ENCODE measurements at regions not wholly inside any gene's neighbourhood (a gene's known extent, or its start where the extent isn't known, plus 50 kb on each side); places are given as distances from the start of the nearest gene placed in this dataset.

GRCh38 chr3:72134989-72135451 lies 350.1 kb upstream of the PROK2 start:
- in situ Hi-C loops (cut with MboI; ENCODE audit: low sequenced_read_pairs) = no loop called here
- peak in 1 of 2 experiments; percentile 4 for DNase-seq (ENCODE audit: low spot score in 2 of 2)

GRCh38 chr3:72133329-72134011 lies 348.5 kb upstream of the PROK2 start:
- no peaks in the 10 kb centered on the region for H3K4me1 ChIP-seq
- no peak overlapping the region for H3K4me3 ChIP-seq
- in situ Hi-C loops (cut with MboI; ENCODE audit: low sequenced_read_pairs) = no loop called here
- 0 out of 2 replicates have a peak, but pooled peaks cover 2% of the 10 kb centered on the region for H3K27me3 ChIP-seq (ENCODE audit: low read depth)
- H3K36me3 ChIP-seq (replicated peaks) = no peaks in the 10 kb centered on the region
- DNase-seq (ENCODE audit: low spot score in 2 of 2) = no peak
- no peaks in the 10 kb centered on the region for H3K9me3 ChIP-seq

More at GRCh38 chr3:72134989-72135451, 350.1 kb upstream of the PROK2 start:
- Histone ChIP-seq H3K27me3 (ENCODE audit: low read depth) (0 out of 2 replicates have a peak, but pooled peaks cover 2% of the 10 kb centered on the region), H3K36me3 (replicated peaks) (no peaks in the 10 kb centered on the region), H3K9me3 (no peaks in the 10 kb centered on the region), H3K4me1 (no peaks in the 10 kb centered on the region), H3K4me3 (no peak overlapping the region)

GRCh38 chr3:72131899-72132298 lies 347.0 kb upstream of the PROK2 start:
- in situ Hi-C loops (cut with MboI; ENCODE audit: low sequenced_read_pairs) = no loop called here

GRCh38 chr3:72130565-72130964 lies 345.6 kb upstream of the PROK2 start:
- H3K4me1 ChIP-seq = no peaks in the 10 kb centered on the region
- H3K4me3 ChIP-seq = no peak overlapping the region
- peaks cover 4% of the 10 kb centered on the region; the same call in 1 of the 2 replicates for H3K27me3 ChIP-seq (ENCODE audit: low read depth)
- no peaks in the 10 kb centered on the region for H3K9me3 ChIP-seq
- in situ Hi-C loops (cut with MboI; ENCODE audit: low sequenced_read_pairs) = no loop called here
- H3K36me3 ChIP-seq (replicated peaks) = no peaks in the 10 kb centered on the region
- DNase-seq (ENCODE audit: low spot score in 2 of 2) = no peak

More at GRCh38 chr3:72131899-72132298, 347.0 kb upstream of the PROK2 start:
- Histone ChIP-seq H3K27me3 (ENCODE audit: low read depth) (peaks cover 2% of the 10 kb centered on the region; the same call in 1 of the 2 replicates), H3K9me3 (no peaks in the 10 kb centered on the region), H3K36me3 (replicated peaks) (no peaks in the 10 kb centered on the region), H3K4me1 (no peaks in the 10 kb centered on the region), H3K4me3 (no peak overlapping the region)
- no peak for DNase-seq (ENCODE audit: low spot score in 2 of 2)

- in situ Hi-C loops (cut with MboI; ENCODE audit: low sequenced_read_pairs) = no loop called here
Measured at GRCh38 chr3:72129501-72130094, 344.6 kb upstream of the PROK2 start.

GRCh38 chr3:72128921-72129320 lies 344.0 kb upstream of the PROK2 start:
- no peaks in the 10 kb centered on the region for H3K9me3 ChIP-seq
- no peak for DNase-seq (ENCODE audit: low spot score in 2 of 2)
- H3K4me3 ChIP-seq = no peak overlapping the region
- in situ Hi-C loops (cut with MboI; ENCODE audit: low sequenced_read_pairs) = no loop called here
- H3K4me1 ChIP-seq = no peaks in the 10 kb centered on the region
- peaks cover 4% of the 10 kb centered on the region; the same call in 1 of the 2 replicates for H3K27me3 ChIP-seq (ENCODE audit: low read depth)
- H3K36me3 ChIP-seq (replicated peaks) = no peaks in the 10 kb centered on the region

More at GRCh38 chr3:72129501-72130094, 344.6 kb upstream of the PROK2 start:
- peaks cover 4% of the 10 kb centered on the region; the same call in 1 of the 2 replicates for H3K27me3 ChIP-seq (ENCODE audit: low read depth)
- no peak for DNase-seq (ENCODE audit: low spot score in 2 of 2)
- H3K36me3 ChIP-seq (replicated peaks) = no peaks in the 10 kb centered on the region
- H3K4me1 ChIP-seq = no peaks in the 10 kb centered on the region
- H3K4me3 ChIP-seq = no peak overlapping the region
- no peaks in the 10 kb centered on the region for H3K9me3 ChIP-seq

- peaks cover 4% of the 10 kb centered on the region; the same call in 1 of the 2 replicates for H3K27me3 ChIP-seq (ENCODE audit: low read depth)
- H3K4me1 ChIP-seq = no peaks in the 10 kb centered on the region
- in situ Hi-C loops (cut with MboI; ENCODE audit: low sequenced_read_pairs) = no loop called here
- no peak overlapping the region for H3K4me3 ChIP-seq
- H3K9me3 ChIP-seq = no peaks in the 10 kb centered on the region
- H3K36me3 ChIP-seq (replicated peaks) = no peaks in the 10 kb centered on the region
- DNase-seq (ENCODE audit: low spot score in 2 of 2) = no peak
Measured at GRCh38 chr3:72127844-72128243, 342.9 kb upstream of the PROK2 start.

- Histone ChIP-seq H3K4me1 (no peaks in the 10 kb centered on the region), H3K27me3 (ENCODE audit: low read depth) (peaks cover 3% of the 10 kb centered on the region; the same call in 1 of the 2 replicates), H3K9me3 (no peaks in the 10 kb centered on the region), H3K4me3 (no peak overlapping the region), H3K36me3 (replicated peaks) (no peaks in the 10 kb centered on the region)
- DNase-seq (ENCODE audit: low spot score in 2 of 2) = no peak
- in situ Hi-C loops (cut with MboI; ENCODE audit: low sequenced_read_pairs) = no loop called here
Measured at GRCh38 chr3:72127224-72127612, 342.3 kb upstream of the PROK2 start.

- H3K9me3 ChIP-seq = no peaks in the 10 kb centered on the region
- no peaks in the 10 kb centered on the region for H3K36me3 ChIP-seq (replicated peaks)
- H3K4me1 ChIP-seq = no peaks in the 10 kb centered on the region
- peaks cover 3% of the 10 kb centered on the region; the same call in 1 of the 2 replicates for H3K27me3 ChIP-seq (ENCODE audit: low read depth)
- no peak for DNase-seq (ENCODE audit: low spot score in 2 of 2)
- in situ Hi-C loops (cut with MboI; ENCODE audit: low sequenced_read_pairs) = no loop called here
- H3K4me3 ChIP-seq = no peak overlapping the region
Measured at GRCh38 chr3:72126441-72127223, 341.7 kb upstream of the PROK2 start.

- no peak overlapping the region for H3K4me3 ChIP-seq
- peaks cover 3% of the 10 kb centered on the region; the same call in 1 of the 2 replicates for H3K27me3 ChIP-seq (ENCODE audit: low read depth)
- no peaks in the 10 kb centered on the region for H3K36me3 ChIP-seq (replicated peaks)
- in situ Hi-C loops (cut with MboI; ENCODE audit: low sequenced_read_pairs) = no loop called here
- no peaks in the 10 kb centered on the region for H3K4me1 ChIP-seq
- H3K9me3 ChIP-seq = no peaks in the 10 kb centered on the region
- DNase-seq (ENCODE audit: low spot score in 2 of 2) = no peak
Measured at GRCh38 chr3:72123908-72124441, 339.0 kb upstream of the PROK2 start.

- Histone ChIP-seq H3K27me3 (ENCODE audit: low read depth) (no peaks in the 10 kb centered on the region), H3K4me3 (no peak overlapping the region), H3K9me3 (no peaks in the 10 kb centered on the region), H3K36me3 (replicated peaks) (no peaks in the 10 kb centered on the region), H3K4me1 (no peaks in the 10 kb centered on the region)
- in situ Hi-C loops (cut with MboI; ENCODE audit: low sequenced_read_pairs) = no loop called here
- no peak for DNase-seq (ENCODE audit: low spot score in 2 of 2)
Measured at GRCh38 chr3:72120806-72121778, 336.1 kb upstream of the PROK2 start.

GRCh38 chr3:72120039-72120438 lies 335.1 kb upstream of the PROK2 start:
- Histone ChIP-seq H3K9me3 (no peaks in the 10 kb centered on the region), H3K4me1 (no peaks in the 10 kb centered on the region), H3K4me3 (no peak overlapping the region), H3K27me3 (ENCODE audit: low read depth) (no peaks in the 10 kb centered on the region), H3K36me3 (replicated peaks) (no peaks in the 10 kb centered on the region)
- in situ Hi-C loops (cut with MboI; ENCODE audit: low sequenced_read_pairs) = no loop called here
- DNase-seq (ENCODE audit: low spot score in 2 of 2) = no peak

- Histone ChIP-seq H3K4me1 (no peaks in the 10 kb centered on the region), H3K36me3 (replicated peaks) (no peaks in the 10 kb centered on the region), H3K27me3 (ENCODE audit: low read depth) (peaks cover 1% of the 10 kb centered on the region), H3K4me3 (no peak overlapping the region), H3K9me3 (no peaks in the 10 kb centered on the region)
- no peak for DNase-seq (ENCODE audit: low spot score in 2 of 2)
- in situ Hi-C loops (cut with MboI; ENCODE audit: low sequenced_read_pairs) = no loop called here
Measured at GRCh38 chr3:72118628-72119027, 333.7 kb upstream of the PROK2 start.
